CD4-positive, alpha-beta T cell treated with Interleukin-15 for 1 hour (primary cell): ENCODE measurements at regions not wholly inside any gene's neighbourhood (a gene's known extent, or its start where the extent isn't known, plus 50 kb on each side); places are given as distances from the start of the nearest gene placed in this dataset.
"Not testable (repeated sequence)": the region's sequence is repeated elsewhere in the genome, so short reads cannot be mapped to it uniquely, and the experiment has no call there.

Experiments used
- DNase-seq: peaks from one replicate; pipeline ENCODE4 v3.0.0-alpha.2; 2020

- DNase-seq, result no peak
These were observed 481.8 kb upstream of the ARRDC3 start for GRCh38 chr5:91864962-91865361.

GRCh38 chr5:91851670-91852069, 468.6 kb upstream of the ARRDC3 start:
- no peak for DNase-seq

DNA sequence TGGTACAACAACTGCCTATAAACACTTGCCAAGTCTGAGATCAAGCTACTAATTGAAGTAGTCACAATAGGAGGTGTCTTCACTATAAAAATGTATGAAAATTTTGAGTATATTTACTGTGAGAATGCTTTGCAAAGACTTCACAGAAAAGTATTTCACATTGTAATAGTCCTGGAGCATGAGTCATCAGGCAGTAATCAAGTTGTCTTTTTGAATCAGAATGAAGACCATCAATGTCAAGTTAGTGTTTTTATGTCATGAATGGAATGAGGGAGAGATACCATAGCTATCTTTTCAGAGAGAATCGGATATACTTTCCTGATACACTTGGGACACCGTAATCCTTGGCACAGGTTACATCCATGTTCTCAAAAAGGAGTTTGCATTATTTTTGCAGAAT, 466.9 kb upstream of the ARRDC3 start:
- DNase-seq, result no peak

- no peak for DNase-seq
These were observed 466.0 kb upstream of the ARRDC3 start for GRCh38 chr5:91849069-91849468.

DNA sequence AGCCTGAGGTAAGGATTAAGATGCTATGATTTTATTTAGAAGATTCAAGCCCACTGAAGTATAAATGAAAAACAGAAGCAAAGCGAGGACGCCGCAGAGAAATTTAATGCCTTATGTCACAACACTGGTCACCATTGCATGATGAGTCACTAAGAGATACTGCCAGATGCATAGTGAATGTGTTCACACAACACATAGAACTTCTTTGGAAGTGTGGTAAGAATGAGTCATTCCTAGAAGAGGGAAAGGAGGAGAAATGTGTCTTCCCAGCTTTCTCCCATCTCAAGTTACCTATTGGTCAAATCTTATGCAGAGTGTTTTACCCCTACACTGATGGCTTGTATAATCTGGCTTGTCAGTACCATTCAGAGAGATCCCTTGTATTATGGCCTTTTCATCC, 465.3 kb upstream of the ARRDC3 start:
- DNase-seq, result no peak

DNA sequence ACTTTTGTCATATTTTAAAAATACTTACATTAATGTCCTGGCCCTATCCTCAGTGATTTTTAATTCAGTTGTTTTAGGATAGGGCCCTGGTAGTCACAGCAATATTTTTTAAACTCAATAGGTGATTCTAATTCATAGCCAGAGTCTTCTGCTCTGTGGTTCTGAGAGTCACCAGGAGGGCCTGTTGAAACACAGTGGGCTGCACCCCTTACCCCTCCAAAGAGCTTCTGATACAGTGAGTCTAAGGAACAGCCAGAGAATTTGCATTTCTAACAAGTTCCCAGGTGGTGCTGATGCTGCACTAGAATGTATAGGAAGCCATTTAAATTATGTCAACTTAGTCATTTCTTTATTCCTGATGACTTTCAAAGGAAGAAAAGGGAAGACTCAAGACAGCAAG, 458.3 kb upstream of the ARRDC3 start:
- no peak for DNase-seq

DNA sequence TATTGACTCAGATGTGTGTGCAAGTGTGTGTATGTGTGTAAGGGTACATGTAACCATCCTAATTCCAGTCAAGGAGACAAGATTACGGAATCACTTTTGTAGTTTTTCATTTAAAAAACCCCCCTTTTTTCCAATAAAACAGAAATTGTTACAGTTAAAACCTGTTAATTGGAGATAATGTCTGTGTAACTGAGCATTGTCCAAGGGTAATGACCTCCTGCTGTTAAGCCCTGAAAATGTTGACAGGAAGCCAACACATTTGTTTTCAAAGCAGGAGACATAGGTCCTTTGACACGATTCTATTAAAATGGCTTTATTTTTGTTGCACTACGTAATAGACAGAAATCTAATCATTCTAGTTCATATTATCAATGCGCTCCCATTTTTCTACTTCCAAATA, 457.3 kb upstream of the ARRDC3 start:
- DNase-seq, result no peak

- DNase-seq, result no peak
These were observed 456.6 kb upstream of the ARRDC3 start for GRCh38 chr5:91839721-91840120.

DNA sequence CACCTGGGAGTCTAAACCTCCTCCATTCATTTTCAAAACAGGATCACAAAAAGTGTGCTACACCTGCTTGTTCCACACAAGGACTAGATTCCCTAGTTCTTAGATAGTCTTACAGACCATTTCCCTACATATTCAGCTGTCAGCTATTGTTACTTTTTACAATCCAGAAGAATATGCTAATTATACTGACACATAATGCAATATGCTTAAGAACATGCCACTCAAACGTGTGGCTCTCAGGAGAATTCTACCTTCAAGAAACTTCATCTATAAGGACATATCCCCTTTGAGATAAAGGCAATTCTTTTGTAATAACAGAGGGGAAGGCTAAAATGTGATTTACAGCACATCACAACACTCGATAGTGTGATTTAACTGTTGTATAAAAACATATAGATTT, 456.1 kb upstream of the ARRDC3 start:
- no peak for DNase-seq

DNA sequence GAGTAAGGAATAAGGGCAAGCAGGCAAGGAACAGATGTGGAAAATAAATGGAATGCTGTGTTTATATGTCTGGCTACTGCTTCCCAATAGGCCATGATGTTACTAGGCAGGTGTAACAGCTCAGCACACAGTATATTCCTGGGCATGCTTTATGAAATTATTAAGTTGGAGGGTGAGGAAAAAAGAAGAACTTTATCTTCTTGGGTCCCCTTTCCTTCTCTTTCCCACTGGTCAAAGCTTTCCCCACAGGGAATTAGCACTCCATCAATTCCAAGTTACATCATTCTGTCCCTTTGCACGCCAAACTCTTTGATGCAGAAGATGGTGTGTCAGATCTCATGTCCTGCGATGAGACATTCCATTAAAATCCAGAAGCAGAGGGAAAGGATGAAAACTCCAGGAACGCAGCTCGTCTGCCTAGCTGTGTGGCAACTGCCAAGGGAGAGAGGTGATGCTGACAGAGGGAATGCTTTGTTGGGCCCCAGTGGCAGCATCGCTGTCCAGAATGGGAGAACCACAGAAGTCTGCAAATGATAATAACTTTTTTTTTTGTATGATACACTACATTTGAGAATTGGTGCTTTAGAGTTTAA, 447.3 kb upstream of the ARRDC3 start:
- DNase-seq, result no peak

GRCh38 chr5:91825618-91826017, 442.5 kb upstream of the ARRDC3 start:
- DNase-seq, result no peak

DNA sequence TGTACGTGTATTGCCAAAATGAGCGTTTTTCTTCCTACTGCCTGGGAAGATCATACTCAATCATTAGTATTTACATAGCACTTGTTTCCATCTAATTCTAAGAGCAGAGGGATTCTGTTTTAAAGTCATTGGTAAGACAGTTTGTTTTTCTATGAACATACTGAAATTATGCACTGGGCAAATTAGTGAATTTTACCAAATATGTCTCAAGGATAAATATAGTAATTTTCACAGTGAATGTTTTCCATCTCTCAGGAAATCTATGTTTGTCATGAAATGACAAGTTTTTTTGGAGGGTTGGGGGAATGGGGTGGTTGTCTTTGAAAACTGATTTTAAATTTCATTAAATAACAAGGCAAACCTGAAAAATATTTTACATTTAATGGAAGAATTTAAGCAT, 441.3 kb upstream of the ARRDC3 start:
- DNase-seq, result no peak

GRCh38 chr5:91820874-91821273, 437.8 kb upstream of the ARRDC3 start:
- DNase-seq, result no peak

- DNase-seq, result no peak
These were observed 433.6 kb upstream of the ARRDC3 start for GRCh38 chr5:91816681-91817080.

- no peak for DNase-seq
These were observed 414.5 kb upstream of the ARRDC3 start for GRCh38 chr5:91797576-91797975.

- no peak for DNase-seq
These were observed 411.9 kb upstream of the ARRDC3 start for GRCh38 chr5:91794856-91795548.

DNA sequence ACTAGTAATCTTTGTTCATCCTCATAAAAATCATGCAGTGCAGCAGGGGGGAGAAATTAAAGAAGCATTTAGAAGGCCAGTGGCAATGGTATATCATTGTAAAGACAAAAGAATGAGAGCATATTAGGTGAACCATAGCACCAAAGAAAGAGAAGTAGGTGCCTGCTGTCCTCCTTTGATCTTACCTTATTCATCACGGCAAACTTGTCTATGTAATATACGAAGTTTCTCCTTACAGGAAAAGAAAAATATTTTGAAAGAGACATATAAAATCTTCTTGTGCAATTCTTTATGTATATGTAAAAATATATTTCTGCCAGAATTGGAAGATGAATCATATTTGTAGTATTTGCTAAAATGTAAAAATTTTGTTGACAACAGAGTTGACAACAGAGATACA, 411.3 kb upstream of the ARRDC3 start:
- no peak for DNase-seq

- DNase-seq, result no peak
These were observed 404.6 kb upstream of the ARRDC3 start for GRCh38 chr5:91787718-91788117.

GRCh38 chr5:91777671-91778070, 394.6 kb upstream of the ARRDC3 start:
- DNase-seq, result no peak

DNA sequence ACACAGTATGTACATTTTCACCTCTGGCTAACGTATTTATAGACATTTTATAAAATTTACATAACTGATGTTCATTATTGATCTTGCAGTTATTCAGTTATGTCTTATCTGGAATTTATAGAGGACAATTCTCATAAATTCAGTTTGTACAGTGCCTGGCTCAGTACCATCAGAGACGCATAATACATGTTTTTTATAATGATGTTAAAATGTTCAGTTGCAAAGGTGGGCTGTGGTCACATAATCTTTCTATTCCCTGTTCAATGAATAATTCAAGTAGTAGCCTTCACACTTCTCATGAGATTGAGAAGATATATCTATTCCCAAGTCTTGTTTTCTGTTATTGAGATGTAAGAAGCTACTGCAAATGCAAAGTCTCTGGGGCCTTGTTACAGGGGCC, 393.1 kb upstream of the ARRDC3 start:
- DNase-seq, result no peak

DNA sequence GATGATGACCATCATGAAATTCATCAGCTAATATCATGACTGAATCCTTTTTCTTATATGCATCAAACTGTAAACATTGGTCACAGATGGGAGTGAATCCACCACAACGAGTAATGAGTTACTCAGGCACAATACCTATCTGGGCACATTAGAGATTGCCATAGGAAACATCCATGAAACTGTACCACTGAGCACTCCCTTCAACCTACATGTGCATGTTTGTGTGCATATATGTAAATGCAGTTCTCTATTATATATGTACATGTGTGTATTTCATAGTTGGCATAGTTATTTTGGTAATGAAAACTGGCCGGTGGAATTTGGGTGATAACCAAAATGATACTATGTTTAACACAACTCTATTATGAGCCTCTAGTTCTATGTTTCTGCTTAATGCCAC, 387.3 kb upstream of the ARRDC3 start:
- no peak for DNase-seq

DNA sequence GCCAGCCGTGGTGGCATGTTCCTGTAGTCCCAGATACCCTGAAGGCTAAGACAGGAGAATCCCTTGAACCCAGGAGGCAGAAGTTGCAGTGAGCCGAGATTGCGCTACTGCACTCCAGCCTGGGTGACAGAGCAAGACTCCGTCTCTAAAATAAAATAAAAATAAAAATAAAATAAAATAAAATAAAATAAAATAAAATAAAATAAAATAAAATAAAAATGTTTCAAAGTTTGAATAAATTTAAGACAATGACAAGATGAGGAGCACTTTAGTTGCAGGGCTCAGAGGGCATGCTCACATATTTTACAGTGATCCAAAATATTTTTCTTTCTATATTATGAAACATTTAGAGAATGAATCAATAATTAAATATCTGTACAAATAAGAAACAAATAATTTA, 374.3 kb upstream of the ARRDC3 start:
- DNase-seq, result not testable (repeated sequence)

DNA sequence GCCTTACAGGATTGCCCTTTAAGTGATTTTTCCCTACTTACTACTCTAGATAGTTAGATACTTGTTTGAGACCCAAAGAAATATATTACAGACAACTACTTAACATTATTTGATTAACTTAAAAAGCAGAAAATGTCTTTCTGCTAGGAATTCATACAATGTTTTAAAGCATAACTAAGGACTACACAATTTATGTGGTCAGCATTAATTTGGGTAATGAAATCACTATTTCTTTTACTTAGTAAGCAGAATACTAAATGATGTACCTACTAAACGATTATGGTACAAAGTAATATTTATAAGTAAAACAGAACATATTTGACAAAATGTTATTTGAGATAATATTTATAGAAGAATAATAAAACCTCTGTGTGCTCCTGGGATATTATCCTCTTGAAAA, 371.9 kb upstream of the ARRDC3 start:
- no peak for DNase-seq

DNA sequence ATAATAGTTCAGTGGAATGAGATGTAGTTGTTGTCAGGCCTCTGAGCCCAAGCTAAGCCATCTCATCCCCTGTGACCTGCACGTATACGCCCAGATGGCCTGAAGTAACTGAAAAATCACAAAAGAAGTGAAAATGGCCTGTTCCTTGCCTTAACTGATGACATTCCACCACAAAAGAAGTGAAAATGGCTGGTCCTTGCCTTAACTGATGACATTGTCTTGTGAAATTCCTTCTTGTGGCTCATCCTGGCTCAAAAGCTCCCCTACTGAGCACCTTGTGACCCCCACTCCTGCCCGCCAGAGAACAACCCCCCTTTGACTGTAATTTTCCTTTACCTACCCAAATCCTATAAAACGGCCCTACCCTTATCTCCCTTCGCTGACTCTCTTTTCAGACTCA, 361.4 kb upstream of the ARRDC3 start:
- DNase-seq, result not testable (repeated sequence)

- no peak for DNase-seq
These were observed 359.4 kb upstream of the ARRDC3 start for GRCh38 chr5:91742550-91742949.
